GM12878 (cell line): ENCODE measurements at regions not wholly inside any gene's neighbourhood (a gene's known extent, or its start where the extent isn't known, plus 50 kb on each side); places are given as distances from the start of the nearest gene placed in this dataset.

Experiments used
- POLR2A ChIP-seq: IDR thresholded peaks from 2 replicates; pipeline ENCODE4 v1.6.1; 2011; ENCODE audit warnings: low read depth, mild to moderate bottlenecking, low read length
- RAD21 ChIP-seq: IDR thresholded peaks from 2 replicates; pipeline ENCODE4 v1.6.1; 2011; ENCODE audit warnings: mild to moderate bottlenecking, low read depth, low read length, moderate library complexity; ENCODE audit not compliant: insufficient read depth
- SP1 ChIP-seq: IDR thresholded peaks from one replicate; pipeline ENCODE4 v1.6.1; 2011; ENCODE audit warnings: low read depth, low read length
- TAF1 ChIP-seq: IDR thresholded peaks from 2 replicates; pipeline ENCODE4 v1.6.1; 2011; ENCODE audit warnings: mild to moderate bottlenecking, low read depth, low read length, borderline replicate concordance
- TF ChIP-seq, protein P1 (sequence below), 3 experiments: IDR thresholded peaks in 2 of 3; conservative IDR thresholded peaks in 1 of 3; 2 replicates each; pipeline ENCODE4 v1.5.1; 2011; ENCODE audit warnings: low read depth in 3 of 3, low read length in 3 of 3, mild to moderate bottlenecking in 3 of 3, control low read depth in 2 of 3, moderate library complexity in 2 of 3, inconsistent platforms in 1 of 3, mixed read lengths in 1 of 3; ENCODE audit not compliant: control insufficient read depth in 2 of 3, insufficient read depth in 1 of 3; ENCODE audit errors: extremely low read depth in 1 of 3

DNA sequence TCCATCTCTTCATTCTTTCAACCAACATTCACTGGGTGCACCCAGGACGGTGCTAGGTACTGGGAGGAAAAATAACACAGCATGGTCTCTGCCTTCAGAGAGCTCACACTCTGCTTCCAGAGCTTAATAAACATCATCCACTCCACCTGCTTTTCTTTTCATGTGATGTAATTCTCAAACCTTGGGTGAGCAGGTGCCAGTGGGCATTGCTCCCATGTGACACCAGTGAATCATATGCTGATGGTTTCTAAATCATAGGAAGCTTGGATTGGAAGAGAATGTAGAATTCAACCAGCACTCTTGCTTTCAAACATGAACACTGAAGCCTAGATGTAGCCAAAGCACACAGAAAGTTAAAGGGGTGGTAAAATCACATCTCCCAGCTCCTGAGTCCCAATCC lies 189.8 kb downstream of the FOXA2 start:
- TF ChIP-seq, protein P1, sequence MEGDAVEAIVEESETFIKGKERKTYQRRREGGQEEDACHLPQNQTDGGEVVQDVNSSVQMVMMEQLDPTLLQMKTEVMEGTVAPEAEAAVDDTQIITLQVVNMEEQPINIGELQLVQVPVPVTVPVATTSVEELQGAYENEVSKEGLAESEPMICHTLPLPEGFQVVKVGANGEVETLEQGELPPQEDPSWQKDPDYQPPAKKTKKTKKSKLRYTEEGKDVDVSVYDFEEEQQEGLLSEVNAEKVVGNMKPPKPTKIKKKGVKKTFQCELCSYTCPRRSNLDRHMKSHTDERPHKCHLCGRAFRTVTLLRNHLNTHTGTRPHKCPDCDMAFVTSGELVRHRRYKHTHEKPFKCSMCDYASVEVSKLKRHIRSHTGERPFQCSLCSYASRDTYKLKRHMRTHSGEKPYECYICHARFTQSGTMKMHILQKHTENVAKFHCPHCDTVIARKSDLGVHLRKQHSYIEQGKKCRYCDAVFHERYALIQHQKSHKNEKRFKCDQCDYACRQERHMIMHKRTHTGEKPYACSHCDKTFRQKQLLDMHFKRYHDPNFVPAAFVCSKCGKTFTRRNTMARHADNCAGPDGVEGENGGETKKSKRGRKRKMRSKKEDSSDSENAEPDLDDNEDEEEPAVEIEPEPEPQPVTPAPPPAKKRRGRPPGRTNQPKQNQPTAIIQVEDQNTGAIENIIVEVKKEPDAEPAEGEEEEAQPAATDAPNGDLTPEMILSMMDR (IDR thresholded peaks at IDR 0.05 in 2 of 3, conservative IDR thresholded peaks at IDR 0.05 in 1 of 3; ENCODE audit: control insufficient read depth in 2 of 3, extremely low read depth in 1 of 3, insufficient read depth in 1 of 3, low read depth in 3 of 3, low read length in 3 of 3), result no peak
- no peak for TF ChIP-seq SP1
- TF ChIP-seq POLR2A, result no peak
- no peak for TF ChIP-seq TAF1
- no peak for TF ChIP-seq RAD21
